ENCODE measurements at regions not wholly inside any gene's neighbourhood (a gene's known extent, or its start where the extent isn't known, plus 50 kb on each side); places are given as distances from the start of the nearest gene placed in this dataset.

- TF ChIP-seq, protein P1, sequence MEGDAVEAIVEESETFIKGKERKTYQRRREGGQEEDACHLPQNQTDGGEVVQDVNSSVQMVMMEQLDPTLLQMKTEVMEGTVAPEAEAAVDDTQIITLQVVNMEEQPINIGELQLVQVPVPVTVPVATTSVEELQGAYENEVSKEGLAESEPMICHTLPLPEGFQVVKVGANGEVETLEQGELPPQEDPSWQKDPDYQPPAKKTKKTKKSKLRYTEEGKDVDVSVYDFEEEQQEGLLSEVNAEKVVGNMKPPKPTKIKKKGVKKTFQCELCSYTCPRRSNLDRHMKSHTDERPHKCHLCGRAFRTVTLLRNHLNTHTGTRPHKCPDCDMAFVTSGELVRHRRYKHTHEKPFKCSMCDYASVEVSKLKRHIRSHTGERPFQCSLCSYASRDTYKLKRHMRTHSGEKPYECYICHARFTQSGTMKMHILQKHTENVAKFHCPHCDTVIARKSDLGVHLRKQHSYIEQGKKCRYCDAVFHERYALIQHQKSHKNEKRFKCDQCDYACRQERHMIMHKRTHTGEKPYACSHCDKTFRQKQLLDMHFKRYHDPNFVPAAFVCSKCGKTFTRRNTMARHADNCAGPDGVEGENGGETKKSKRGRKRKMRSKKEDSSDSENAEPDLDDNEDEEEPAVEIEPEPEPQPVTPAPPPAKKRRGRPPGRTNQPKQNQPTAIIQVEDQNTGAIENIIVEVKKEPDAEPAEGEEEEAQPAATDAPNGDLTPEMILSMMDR (IDR thresholded peaks at IDR 0.05; ENCODE audit: extremely low read depth, low read depth, low read length) = peak; percentile 55
- H3K36me3 ChIP-seq (ENCODE audit: insufficient read depth, low read length) = no peaks in the 10 kb centered on the region
- H3K27me3 ChIP-seq (ENCODE audit: insufficient read depth, low read length) = no peaks in the 10 kb centered on the region
- no peaks in the 10 kb centered on the region for H4K20me1 ChIP-seq (ENCODE audit: insufficient read depth, low read length)
- H3K4me3 ChIP-seq (ENCODE audit: insufficient read depth, low read length) = no peak overlapping the region
- no peak for DNase-seq (ENCODE audit: insufficient read length, low spot score, missing footprints)
- H3K79me2 ChIP-seq (ENCODE audit: insufficient read depth, low read length) = no peaks in the 10 kb centered on the region
- H3K27ac ChIP-seq (ENCODE audit: low read depth, low read length) = no peak overlapping the region
- no peak overlapping the region for H2AFZ ChIP-seq (ENCODE audit: low read length)
- no peaks in the 10 kb centered on the region for H3K4me1 ChIP-seq (ENCODE audit: insufficient read depth, low read length)
- no peak overlapping the region for H3K4me2 ChIP-seq (ENCODE audit: insufficient read depth, low read length)
- H3K9me3 ChIP-seq (ENCODE audit: low read depth, low read length) = no peaks in the 10 kb centered on the region
Observed at GRCh38 chr5:167049043-167049663, 1242.3 kb upstream of the WWC1 start.

DNA sequence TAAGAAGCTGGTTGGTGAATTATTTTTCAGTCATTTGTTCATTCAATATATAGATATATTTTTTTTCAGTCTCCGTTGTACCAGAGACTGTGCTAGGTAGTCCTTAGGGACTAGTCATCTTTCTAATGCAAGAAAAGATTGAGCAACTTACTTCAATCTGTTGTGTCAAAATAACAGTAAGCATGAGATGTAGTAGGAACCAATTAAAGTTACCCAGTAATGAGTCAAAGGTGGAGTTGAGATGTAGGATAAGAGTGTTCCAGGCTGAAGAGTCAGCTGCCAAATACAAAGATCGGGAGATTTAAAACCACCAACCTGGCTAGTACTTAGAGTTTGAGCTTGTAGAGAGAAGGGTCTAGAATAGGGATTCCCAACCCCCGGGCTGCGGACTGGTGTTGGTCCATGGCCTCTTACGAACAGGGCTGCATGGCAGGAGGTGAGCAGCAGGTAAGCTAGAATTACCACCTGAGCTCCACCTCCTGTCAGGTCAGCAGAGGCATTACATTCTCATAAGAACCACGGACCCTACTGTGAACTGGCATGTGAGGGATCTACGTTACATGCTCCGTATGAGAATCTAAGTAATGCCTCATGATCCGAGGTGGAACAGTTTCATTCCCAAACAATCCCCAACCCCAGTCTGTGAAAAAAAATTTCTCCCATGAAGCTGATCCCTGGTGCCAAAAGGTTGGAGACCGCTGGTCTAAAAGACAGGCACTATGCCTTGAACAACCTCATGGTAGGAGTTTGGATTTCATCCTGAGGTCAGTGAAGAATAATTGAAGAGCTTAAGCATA, 1241.5 kb upstream of the WWC1 start:
- no peak overlapping the region for H3K4me3 ChIP-seq (ENCODE audit: insufficient read depth, low read length)
- H3K27me3 ChIP-seq (ENCODE audit: insufficient read depth, low read length) = no peaks in the 10 kb centered on the region
- no peak overlapping the region for H2AFZ ChIP-seq (ENCODE audit: low read length)
- no peaks in the 10 kb centered on the region for H3K36me3 ChIP-seq (ENCODE audit: insufficient read depth, low read length)
- no peak overlapping the region for H3K27ac ChIP-seq (ENCODE audit: low read depth, low read length)
- no peaks in the 10 kb centered on the region for H3K4me1 ChIP-seq (ENCODE audit: insufficient read depth, low read length)
- H3K9me3 ChIP-seq (ENCODE audit: low read depth, low read length) = no peaks in the 10 kb centered on the region
- no peaks in the 10 kb centered on the region for H3K79me2 ChIP-seq (ENCODE audit: insufficient read depth, low read length)
- TF ChIP-seq, protein P1 (IDR thresholded peaks at IDR 0.05; ENCODE audit: extremely low read depth, low read depth, low read length) = no peak
- no peak overlapping the region for H3K4me2 ChIP-seq (ENCODE audit: insufficient read depth, low read length)
- H4K20me1 ChIP-seq (ENCODE audit: insufficient read depth, low read length) = no peaks in the 10 kb centered on the region
- no peak for DNase-seq (ENCODE audit: insufficient read length, low spot score, missing footprints)

GRCh38 chr5:167050568-167051401, 1240.7 kb upstream of the WWC1 start:
- Histone ChIP-seq H3K36me3 (ENCODE audit: insufficient read depth, low read length) (no peaks in the 10 kb centered on the region), H3K27ac (ENCODE audit: low read depth, low read length) (no peak overlapping the region), H3K79me2 (ENCODE audit: insufficient read depth, low read length) (no peaks in the 10 kb centered on the region), H3K4me3 (ENCODE audit: insufficient read depth, low read length) (peak overlapping the region; percentile 29), H4K20me1 (ENCODE audit: insufficient read depth, low read length) (no peaks in the 10 kb centered on the region), H3K27me3 (ENCODE audit: insufficient read depth, low read length) (no peaks in the 10 kb centered on the region), H2AFZ (ENCODE audit: low read length) (no peak overlapping the region), H3K4me2 (ENCODE audit: insufficient read depth, low read length) (peak overlapping the region; percentile 62), H3K4me1 (ENCODE audit: insufficient read depth, low read length) (no peaks in the 10 kb centered on the region), H3K9me3 (ENCODE audit: low read depth, low read length) (no peaks in the 10 kb centered on the region)
- no peak for DNase-seq (ENCODE audit: insufficient read length, low spot score, missing footprints)
- TF ChIP-seq, protein P1 (IDR thresholded peaks at IDR 0.05; ENCODE audit: extremely low read depth, low read depth, low read length) = peak; percentile 19

DNA sequence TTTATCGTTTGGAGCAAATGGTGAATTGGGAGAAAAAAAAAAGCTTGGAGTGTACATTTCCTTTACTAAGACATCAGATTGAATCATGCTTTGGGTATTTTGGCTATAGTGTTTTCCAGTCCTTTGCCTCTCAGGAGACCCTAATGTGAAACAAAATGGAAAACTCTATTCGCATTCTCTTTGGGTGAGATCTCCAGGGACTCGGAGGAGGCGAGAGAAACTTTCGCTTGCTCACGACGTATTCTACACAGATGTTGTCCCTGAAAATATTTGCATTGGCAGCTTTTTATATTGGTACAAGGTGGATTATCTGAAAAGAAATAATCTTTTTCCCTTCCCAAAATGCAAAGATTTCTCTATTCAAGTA, 1240.1 kb upstream of the WWC1 start:
- no peaks in the 10 kb centered on the region for H4K20me1 ChIP-seq (ENCODE audit: insufficient read depth, low read length)
- no peak for DNase-seq (ENCODE audit: insufficient read length, low spot score, missing footprints)
- H3K79me2 ChIP-seq (ENCODE audit: insufficient read depth, low read length) = no peaks in the 10 kb centered on the region
- H3K27ac ChIP-seq (ENCODE audit: low read depth, low read length) = no peak overlapping the region
- H3K27me3 ChIP-seq (ENCODE audit: insufficient read depth, low read length) = no peaks in the 10 kb centered on the region
- H3K36me3 ChIP-seq (ENCODE audit: insufficient read depth, low read length) = no peaks in the 10 kb centered on the region
- no peaks in the 10 kb centered on the region for H3K4me1 ChIP-seq (ENCODE audit: insufficient read depth, low read length)
- no peak overlapping the region for H2AFZ ChIP-seq (ENCODE audit: low read length)
- H3K4me2 ChIP-seq (ENCODE audit: insufficient read depth, low read length) = peak overlapping the region; percentile 62
- no peaks in the 10 kb centered on the region for H3K9me3 ChIP-seq (ENCODE audit: low read depth, low read length)
- TF ChIP-seq, protein P1 (IDR thresholded peaks at IDR 0.05; ENCODE audit: extremely low read depth, low read depth, low read length) = no peak
- H3K4me3 ChIP-seq (ENCODE audit: insufficient read depth, low read length) = peak overlapping the region; percentile 29
